Thoracic aorta (tissue), 2 donors: ENCODE measurements at regions not wholly inside any gene's neighbourhood (a gene's known extent, or its start where the extent isn't known, plus 50 kb on each side); places are given as distances from the start of the nearest gene placed in this dataset.

Experiments
- ATAC-seq: fragments of 150-250 bp; one replicate; pipeline ENCODE4 v1.8.0; 2017; ENCODE audit warnings: low read depth; ENCODE audit not compliant: insufficient number of reproducible peaks, low FRiP score
- DNase-seq: peaks from one replicate; pipeline ENCODE4 v3.0.0-alpha.2; 2020; ENCODE audit warnings: low spot score
- H3K27ac ChIP-seq, 2 donors: fragments of 200-600 bp; sonication (generic); 1 replicate in 1 of 2; 2 replicates in 1 of 2; pipeline ENCODE4 v1.5.1; 2016; ENCODE audit warnings: mild to moderate bottlenecking in 2 of 2, moderate library complexity in 2 of 2
- H3K27me3 ChIP-seq: fragments of 200-600 bp; sonication (generic); replicated peaks from 2 replicates; pipeline ENCODE4 v1.6.0; 2016; ENCODE audit warnings: mild to moderate bottlenecking; ENCODE audit not compliant: insufficient read depth
- H3K36me3 ChIP-seq: fragments of 200-600 bp; sonication (generic); one replicate; pipeline ENCODE4 v1.5.1; 2016
- H3K4me1 ChIP-seq, 2 donors: fragments of 200-600 bp; sonication (generic); 1 replicate in 1 of 2; 2 replicates in 1 of 2; pipeline versions ENCODE4 v1.5.1 to v1.6.0; 2016; ENCODE audit warnings: low read depth in 2 of 2, mild to moderate bottlenecking in 1 of 2; ENCODE audit not compliant: control insufficient read depth in 1 of 2
- H3K4me3 ChIP-seq: fragments of 200-600 bp; sonication (generic); 2 replicates; pipeline ENCODE4 v1.5.1; 2016; ENCODE audit warnings: mild to moderate bottlenecking
- H3K9me3 ChIP-seq: fragments of 200-600 bp; sonication (generic); 2 replicates; pipeline ENCODE4 v1.5.1; 2016
- CTCF ChIP-seq: fragments of 200-600 bp; sonication (generic); IDR thresholded peaks from one replicate; pipeline ENCODE4 v1.5.1; 2019; ENCODE audit warnings: antibody characterized with exemption

GRCh38 chr18:11517704-11518103 lies 91.7 kb upstream of the SLC35G4 start:
- Histone ChIP-seq H3K27ac (no peak overlapping the region), H3K4me3 (no peak overlapping the region), H3K9me3 (no peaks in the 10 kb centered on the region), H3K4me1 (peaks cover 0 to under 1% of the 10 kb centered on the region in 2 donors), H3K36me3 (no peaks in the 10 kb centered on the region), H3K27me3 (no peaks in the 10 kb centered on the region)
- TF ChIP-seq CTCF, result no peak
- ATAC-seq (no peak), DNase-seq (no peak)

DNA sequence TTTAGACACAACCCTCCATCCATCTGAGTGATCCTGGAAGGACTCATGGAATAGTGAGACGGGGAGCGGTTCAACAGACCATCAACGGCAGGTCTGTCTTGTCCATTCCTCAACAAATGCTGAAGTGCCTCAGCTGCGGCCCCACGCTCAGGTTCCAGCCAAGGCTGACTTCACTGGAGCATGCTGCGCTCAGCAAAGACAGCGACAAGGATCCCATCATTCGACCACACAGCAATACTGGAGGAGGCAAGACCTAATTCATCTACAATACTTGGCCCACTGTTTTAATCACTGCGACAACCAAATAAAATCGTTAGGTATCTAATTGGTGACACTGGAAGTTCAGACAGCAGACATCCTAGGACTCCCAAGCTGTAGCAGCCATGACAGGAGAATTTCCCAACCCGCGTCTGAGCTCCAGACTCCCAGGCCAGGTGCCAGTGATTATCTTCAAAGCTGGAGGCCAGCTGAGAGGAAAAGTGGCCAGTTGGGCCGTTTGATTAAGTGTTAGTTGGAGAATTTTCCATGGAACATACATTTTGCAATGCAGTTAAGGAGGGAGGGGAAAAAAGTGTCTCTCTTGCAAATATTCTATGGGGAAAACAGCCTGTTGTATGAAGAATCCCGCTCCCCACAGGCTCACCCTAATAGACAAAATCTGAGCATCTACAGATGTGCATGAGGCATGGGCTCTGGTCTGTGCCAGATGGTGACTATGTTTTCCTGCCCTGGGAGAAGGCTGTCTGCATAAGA lies 92.5 kb upstream of the SLC35G4 start:
- peaks cover 0 to 8% of the 10 kb centered on the region in 2 donors for H3K4me1 ChIP-seq
- ATAC-seq (no peak), DNase-seq (no peak)
- H3K27me3 ChIP-seq, result no peaks in the 10 kb centered on the region
- H3K36me3 ChIP-seq, result no peaks in the 10 kb centered on the region
- no peak for TF ChIP-seq CTCF
- no peak overlapping the region for H3K27ac ChIP-seq
- H3K4me3 ChIP-seq, result no peak overlapping the region
- no peaks in the 10 kb centered on the region for H3K9me3 ChIP-seq

GRCh38 chr18:11514267-11514666 lies 95.1 kb upstream of the SLC35G4 start:
- H3K9me3 ChIP-seq, result no peaks in the 10 kb centered on the region
- ATAC-seq (no peak), DNase-seq (no peak)
- H3K27ac ChIP-seq, result no peak overlapping the region
- no peaks in the 10 kb centered on the region for H3K36me3 ChIP-seq
- no peak for TF ChIP-seq CTCF
- no peak overlapping the region for H3K4me3 ChIP-seq
- H3K27me3 ChIP-seq, result no peaks in the 10 kb centered on the region
- H3K4me1 ChIP-seq, result peaks cover 0 to 11% of the 10 kb centered on the region in 2 donors

DNA sequence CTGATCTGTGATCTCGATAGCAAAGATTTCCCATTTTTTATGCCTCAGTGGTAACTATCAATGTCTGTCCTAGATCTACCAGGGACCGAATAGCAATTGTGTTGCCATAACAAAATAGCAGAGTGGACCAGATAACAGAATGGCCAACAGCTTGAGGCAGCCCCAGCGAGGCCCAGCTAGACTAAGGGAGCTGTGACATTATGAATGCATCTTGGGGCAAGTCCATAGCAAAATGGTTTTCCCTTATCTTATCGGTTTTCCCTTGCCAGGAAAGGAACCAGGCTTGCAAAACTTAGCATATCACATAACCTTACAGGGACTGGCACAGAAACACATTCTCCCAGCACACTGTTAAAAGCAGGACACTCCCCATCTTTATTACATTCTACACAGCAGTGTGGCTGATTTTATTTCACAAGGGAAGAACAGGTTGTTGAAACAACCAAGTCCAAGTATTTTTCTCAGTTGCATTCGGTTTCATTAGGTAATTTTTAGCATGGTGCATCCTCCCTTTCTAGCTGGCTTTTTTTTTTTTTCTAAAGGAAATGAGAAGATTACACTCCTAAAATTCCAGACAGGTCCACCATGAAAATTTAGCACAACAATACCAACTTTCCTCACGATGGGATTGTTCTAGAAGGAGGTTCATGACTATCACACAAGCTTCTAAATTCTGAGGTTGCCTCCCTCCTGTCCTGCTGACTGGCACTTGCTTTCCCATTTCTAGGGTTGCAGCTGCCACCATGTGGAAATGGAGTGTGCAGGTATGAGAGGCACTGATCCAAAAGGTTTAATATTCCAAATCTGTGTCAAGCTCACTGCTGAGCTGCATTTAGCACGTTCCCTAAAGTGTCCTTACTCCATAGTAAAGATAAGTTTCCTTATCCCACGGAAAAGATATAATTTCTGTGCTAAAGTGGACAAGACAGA lies 97.0 kb upstream of the SLC35G4 start:
- H3K36me3 ChIP-seq, result no peaks in the 10 kb centered on the region
- no peak for TF ChIP-seq CTCF
- H3K4me1 ChIP-seq, result peaks cover 0 to 11% of the 10 kb centered on the region in 2 donors
- no peak overlapping the region for H3K27ac ChIP-seq
- ATAC-seq, result no peak
- no peak for DNase-seq
- no peak overlapping the region for H3K4me3 ChIP-seq
- no peaks in the 10 kb centered on the region for H3K27me3 ChIP-seq
- no peaks in the 10 kb centered on the region for H3K9me3 ChIP-seq

DNA sequence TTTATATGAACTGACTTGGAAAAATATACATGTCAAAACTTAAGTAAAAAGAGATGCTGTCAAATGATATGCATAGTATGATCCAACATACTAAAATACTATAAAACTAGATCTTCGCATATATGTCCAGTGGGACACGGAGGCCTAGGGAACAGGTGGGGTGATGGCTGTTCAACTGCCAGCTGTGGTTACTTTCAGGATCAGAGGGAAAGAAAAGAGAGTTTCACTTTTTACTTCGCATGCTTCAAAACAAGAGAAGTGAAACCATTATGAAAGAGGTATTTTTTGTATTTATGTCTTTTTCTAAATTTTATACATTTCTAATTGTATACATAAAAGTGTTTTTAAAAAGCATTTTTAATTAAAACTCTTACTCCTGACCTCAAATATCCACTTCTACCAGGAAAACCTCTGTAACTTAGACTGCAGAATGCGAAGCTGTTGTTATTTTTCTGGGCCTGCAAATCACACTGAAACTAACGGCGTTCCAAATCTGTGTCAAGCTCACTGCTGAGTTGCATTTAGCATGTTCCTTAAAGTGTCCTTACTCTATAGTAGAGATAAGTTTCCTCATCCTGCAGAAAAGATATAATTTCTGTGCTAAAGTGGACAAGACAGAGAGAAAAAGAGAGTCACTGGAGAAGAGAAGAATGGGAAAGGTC lies 97.8 kb upstream of the SLC35G4 start:
- ATAC-seq, result no peak
- H3K9me3 ChIP-seq, result no peaks in the 10 kb centered on the region
- H3K4me3 ChIP-seq, result no peak overlapping the region
- no peak for DNase-seq
- no peak for TF ChIP-seq CTCF
- no peak overlapping the region for H3K27ac ChIP-seq
- no peaks in the 10 kb centered on the region for H3K27me3 ChIP-seq
- no peaks in the 10 kb centered on the region for H3K36me3 ChIP-seq
- H3K4me1 ChIP-seq, result peaks cover 0 to 11% of the 10 kb centered on the region in 2 donors
